B cell (primary cell): ENCODE measurements at regions not wholly inside any gene's neighbourhood (a gene's known extent, or its start where the extent isn't known, plus 50 kb on each side); places are given as distances from the start of the nearest gene placed in this dataset.

Source experiments
- CTCF ChIP-seq: fragments of 200-600 bp; IDR thresholded peaks from one replicate; pipeline ENCODE4 v1.8.0; 2022; ENCODE audit warnings: antibody characterized with exemption, mild to moderate bottlenecking
- EZH2 ChIP-seq: IDR thresholded peaks from 2 replicates; pipeline ENCODE4 v1.6.1; 2012; ENCODE audit warnings: borderline replicate concordance, low read depth, mild to moderate bottlenecking, moderate library complexity, low read length; ENCODE audit not compliant: insufficient read depth, poor library complexity, severe bottlenecking

GRCh38 chr6:6912817-6913744, 194.7 kb upstream of the RREB1 start:
- TF ChIP-seq CTCF: no peak
- no peak for TF ChIP-seq EZH2
